PC-9 (cell line): ENCODE measurements at regions not wholly inside any gene's neighbourhood (a gene's known extent, or its start where the extent isn't known, plus 50 kb on each side); places are given as distances from the start of the nearest gene placed in this dataset.

Experiments used
- EZH2 ChIP-seq: fragments of 200-600 bp; sonication (generic); IDR thresholded peaks from 2 replicates; pipeline ENCODE4 v1.8.0; 2017; ENCODE audit warnings: antibody characterized with exemption, low read depth
- TF ChIP-seq, protein P1 (sequence below): fragments of 200-600 bp; sonication (generic); conservative IDR thresholded peaks from 2 replicates; pipeline ENCODE4 v1.6.1; 2017; ENCODE audit warnings: mixed run types, antibody characterized with exemption, mild to moderate bottlenecking, moderate library complexity

DNA sequence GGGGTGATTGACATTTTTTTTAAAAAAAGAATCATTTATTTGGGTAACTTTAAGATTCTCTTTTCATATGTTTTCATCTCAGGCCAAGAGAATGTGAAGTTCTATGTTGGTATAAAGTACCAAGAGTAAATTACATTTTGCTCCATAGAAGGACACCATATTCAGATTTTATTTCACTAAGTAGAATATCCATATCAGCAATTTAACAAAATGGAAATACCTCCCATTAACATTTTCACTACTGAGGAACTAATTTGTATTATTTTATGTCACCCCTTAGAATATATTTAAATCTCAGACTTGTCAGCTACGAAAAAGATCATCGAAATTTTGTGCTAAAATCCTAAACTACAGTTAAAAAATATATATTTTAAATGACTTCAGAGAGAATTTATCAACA is 274.3 kb downstream of the SEMA3D start:
- TF ChIP-seq, protein P1, sequence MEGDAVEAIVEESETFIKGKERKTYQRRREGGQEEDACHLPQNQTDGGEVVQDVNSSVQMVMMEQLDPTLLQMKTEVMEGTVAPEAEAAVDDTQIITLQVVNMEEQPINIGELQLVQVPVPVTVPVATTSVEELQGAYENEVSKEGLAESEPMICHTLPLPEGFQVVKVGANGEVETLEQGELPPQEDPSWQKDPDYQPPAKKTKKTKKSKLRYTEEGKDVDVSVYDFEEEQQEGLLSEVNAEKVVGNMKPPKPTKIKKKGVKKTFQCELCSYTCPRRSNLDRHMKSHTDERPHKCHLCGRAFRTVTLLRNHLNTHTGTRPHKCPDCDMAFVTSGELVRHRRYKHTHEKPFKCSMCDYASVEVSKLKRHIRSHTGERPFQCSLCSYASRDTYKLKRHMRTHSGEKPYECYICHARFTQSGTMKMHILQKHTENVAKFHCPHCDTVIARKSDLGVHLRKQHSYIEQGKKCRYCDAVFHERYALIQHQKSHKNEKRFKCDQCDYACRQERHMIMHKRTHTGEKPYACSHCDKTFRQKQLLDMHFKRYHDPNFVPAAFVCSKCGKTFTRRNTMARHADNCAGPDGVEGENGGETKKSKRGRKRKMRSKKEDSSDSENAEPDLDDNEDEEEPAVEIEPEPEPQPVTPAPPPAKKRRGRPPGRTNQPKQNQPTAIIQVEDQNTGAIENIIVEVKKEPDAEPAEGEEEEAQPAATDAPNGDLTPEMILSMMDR: no peak
- TF ChIP-seq EZH2: no peak
